GM18858 (cell line): ENCODE measurements at regions not wholly inside any gene's neighbourhood (a gene's known extent, or its start where the extent isn't known, plus 50 kb on each side); places are given as distances from the start of the nearest gene placed in this dataset.

Experiments used
- ATAC-seq: cut with Tn5 transposase; IDR thresholded peaks from one replicate; pipeline ENCODE4 v1.9.1; 2021; ENCODE audit not compliant: unreplicated experiment

- ATAC-seq: no peak
Measured at GRCh38 chr14:87073880-87074570, 919.0 kb downstream of the GALC start.

DNA sequence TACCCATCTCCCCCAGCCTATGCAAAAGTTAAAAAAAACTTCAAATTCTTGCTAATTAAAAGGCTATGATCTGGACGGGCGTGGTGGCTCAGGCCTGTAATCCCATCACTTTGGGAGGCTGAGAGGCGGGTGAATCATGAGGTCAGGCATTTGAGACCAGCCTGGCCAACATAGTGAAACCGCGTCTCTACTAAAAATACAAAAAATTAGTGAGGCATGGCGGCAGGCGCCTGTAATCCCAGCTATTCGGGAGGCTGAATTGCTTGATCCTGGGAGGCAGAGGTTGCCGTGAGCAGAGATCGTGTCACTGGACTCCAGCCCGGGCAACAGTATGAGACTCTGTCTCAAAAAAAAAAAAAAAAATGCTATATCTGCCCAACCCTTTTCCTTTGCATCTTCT is 925.4 kb downstream of the GALC start:
- no peak for ATAC-seq

- no peak for ATAC-seq
Measured at GRCh38 chr14:87067061-87067460, 925.9 kb downstream of the GALC start.

GRCh38 chr14:87066221-87066817 is 926.7 kb downstream of the GALC start:
- ATAC-seq: no peak

GRCh38 chr14:87065366-87065765 is 927.6 kb downstream of the GALC start:
- no peak for ATAC-seq

GRCh38 chr14:87063181-87063580 is 929.8 kb downstream of the GALC start:
- no peak for ATAC-seq

DNA sequence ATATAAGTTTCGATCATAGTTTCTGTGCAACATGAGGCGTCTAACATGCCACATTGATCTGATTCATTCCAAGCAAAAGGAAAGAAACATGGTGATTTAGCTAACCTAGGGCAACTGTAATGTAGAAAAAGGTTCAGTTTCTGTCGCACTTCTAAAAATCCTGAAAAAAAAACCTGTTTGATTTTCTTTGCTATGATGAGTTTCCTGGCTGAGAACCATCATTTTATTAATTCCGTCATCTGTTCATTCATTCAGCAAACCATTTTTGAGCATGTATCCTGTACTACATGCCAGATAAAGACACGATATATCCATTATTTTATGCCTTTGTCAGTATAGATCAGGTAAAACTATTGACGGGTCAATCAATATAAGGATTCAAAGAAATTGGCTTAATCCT is 932.6 kb downstream of the GALC start:
- no peak for ATAC-seq

- ATAC-seq: no peak
Measured at GRCh38 chr14:87059060-87059839, 933.7 kb downstream of the GALC start.

- no peak for ATAC-seq
Measured at GRCh38 chr14:87055007-87055406, 938.0 kb downstream of the GALC start.

DNA sequence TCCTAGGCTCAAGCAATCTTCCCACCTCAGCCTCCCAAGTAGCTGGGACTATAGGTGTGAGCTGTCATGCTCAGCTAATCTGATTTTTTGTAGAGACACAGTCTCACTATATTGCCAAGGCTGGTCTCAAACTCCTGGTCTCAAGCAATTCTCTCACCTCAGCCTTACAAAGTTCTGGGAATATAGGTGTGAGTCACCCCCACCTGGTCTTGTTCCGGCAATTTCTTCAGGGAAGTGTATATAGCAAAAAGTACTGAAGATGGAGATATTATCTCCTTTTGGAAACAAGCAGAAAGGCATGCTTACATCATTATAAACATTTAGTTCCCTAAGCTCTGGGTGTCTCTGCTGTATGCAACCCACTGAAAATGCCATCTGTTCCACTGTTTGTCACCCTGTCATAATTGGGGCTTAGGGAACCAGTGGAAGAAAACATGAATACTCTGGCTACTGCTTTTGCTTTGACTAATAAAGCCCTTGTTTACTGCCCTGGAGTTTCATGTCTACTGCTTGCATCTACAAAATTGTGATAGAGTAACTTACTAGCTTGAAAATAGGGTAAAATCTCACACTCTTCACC is 940.2 kb downstream of the GALC start:
- no peak for ATAC-seq

- no peak for ATAC-seq
Measured at GRCh38 chr14:87050421-87050820, 942.6 kb downstream of the GALC start.

- ATAC-seq: no peak
Measured at GRCh38 chr14:87049950-87050349, 943.0 kb downstream of the GALC start.

DNA sequence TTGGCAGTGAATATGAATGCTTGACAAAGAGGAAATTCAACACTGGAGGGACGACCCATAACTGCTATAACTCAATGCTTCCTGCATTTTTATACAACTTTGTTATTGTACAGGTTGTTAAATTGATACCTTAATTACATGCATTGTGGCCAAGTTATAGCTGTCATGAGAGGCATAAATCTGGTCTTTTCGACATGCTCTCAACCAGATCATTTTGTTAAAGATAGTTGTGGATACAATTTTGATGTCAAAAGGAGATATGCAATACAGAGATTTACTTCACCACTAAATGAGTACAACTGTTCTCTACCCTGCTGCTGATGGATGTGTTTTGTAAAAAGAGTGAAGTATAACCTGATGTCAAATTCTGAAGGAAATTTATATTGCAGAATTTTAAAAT is 946.0 kb downstream of the GALC start:
- no peak for ATAC-seq

- no peak for ATAC-seq
Measured at GRCh38 chr14:87045956-87046355, 947.0 kb downstream of the GALC start.

DNA sequence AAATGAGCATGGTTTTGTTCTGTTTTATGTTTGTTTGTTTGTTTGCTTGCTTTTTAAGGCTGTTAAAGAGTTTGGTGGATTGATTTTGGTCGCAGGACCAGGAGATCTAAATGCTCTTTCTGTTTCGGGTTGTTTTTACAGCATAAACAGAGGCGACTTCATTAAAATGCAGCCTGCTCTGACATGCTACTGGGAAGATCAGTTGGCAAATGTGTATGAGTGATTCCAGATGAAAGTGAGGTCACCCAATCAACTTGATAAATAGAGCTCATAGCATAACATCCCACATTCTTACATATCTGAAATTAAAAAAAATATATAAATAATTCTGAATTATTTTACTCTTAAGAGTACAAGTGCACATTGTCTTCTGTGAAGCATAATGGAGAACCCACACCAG is 947.7 kb downstream of the GALC start:
- ATAC-seq: no peak

- no peak for ATAC-seq
Measured at GRCh38 chr14:87044807-87045206, 948.2 kb downstream of the GALC start.

GRCh38 chr14:87043667-87044200 is 949.2 kb downstream of the GALC start:
- ATAC-seq: no peak

DNA sequence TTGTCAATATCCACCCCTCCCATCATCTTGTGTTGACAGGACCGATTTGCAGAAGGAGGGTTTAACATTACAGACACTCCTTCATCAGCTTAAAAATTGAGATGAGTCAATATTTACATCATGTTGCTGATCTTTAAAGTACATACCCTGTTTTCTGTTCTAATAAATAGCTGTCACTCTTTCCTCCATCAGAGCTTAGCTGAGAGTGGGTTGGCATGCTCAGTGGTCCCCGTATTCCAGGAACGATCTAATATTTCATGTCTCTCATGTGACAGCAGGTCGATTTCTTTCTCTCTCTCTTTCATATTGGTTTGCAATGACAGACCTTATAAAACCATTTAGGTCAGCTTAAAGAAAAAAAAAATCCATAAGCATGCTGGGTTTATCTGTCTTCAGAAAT is 950.6 kb downstream of the GALC start:
- ATAC-seq: no peak

DNA sequence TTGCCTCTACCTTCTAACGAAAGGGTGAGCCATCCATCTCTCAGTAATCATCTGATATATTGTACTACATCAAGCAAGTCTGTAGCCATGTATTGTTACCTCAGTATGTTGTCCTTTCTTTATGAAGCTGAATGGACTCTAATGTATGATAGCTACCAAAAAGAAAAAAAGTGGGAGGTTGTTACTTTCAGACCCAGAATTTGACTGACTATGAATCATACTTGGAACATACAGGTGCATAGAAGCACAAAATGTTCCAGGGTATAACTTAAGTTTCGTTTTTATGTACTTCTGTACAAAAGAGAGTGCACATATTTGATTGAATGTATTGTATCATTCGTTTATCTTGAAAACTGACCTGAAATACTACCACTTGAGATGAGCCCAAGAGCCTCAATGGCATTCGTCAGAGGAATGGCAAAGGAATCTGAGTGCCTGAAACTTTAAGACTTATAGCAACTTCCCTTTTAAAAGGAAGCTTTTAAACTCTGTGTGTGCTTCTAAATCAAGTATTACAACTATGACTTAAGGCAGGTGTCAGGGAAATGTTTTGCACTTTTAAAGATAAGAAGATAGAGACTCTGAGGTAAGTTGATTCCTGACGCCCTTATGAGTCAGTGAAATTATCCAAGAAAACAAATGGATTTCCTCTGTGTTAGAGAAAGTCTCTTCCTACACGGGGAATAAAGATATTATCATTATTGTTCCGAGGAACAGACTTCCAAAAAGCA is 951.5 kb downstream of the GALC start:
- no peak for ATAC-seq

DNA sequence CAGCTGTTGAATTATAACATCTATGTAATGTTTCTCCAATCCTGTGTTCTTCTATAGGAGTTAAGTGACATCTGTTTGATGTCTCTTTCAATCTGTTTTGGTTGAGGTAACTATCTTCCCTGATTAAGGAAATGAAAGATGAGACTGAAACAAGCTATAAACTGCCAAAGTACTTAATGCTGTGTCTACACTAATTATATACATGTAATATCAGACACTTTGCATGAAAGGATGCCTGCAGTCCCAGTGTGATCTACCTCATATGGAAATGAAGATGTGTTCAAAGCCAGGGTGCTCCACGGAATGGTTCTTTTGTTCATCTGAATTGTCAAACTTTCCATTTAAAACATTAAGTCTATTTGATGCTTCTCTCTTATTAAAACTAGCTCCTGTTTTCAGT is 958.3 kb downstream of the GALC start:
- ATAC-seq: no peak

DNA sequence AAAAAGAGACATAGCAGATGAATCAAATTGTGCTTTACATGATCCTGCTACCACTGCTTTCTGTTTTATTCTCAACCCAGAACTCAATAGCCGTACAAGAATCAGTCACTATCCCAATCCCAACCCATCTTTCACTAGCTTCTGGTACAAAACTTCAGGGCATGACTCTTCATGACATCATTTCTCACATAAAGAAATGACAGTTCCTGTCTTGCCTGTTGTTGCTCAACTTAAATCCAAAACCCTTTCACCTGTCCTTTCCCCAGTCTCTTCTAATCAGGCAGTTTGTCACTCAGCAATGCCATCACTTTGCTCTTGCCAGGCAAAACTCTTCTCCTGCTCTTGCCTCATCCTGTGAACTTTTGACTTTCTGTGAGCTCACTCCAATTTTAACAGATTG is 962.8 kb downstream of the GALC start:
- no peak for ATAC-seq
